ENCODE measurements at regions not wholly inside any gene's neighbourhood (a gene's known extent, or its start where the extent isn't known, plus 50 kb on each side); places are given as distances from the start of the nearest gene placed in this dataset.

GRCh38 chr6:123747515-123747914, 56.1 kb upstream of the NKAIN2 start:
- Histone ChIP-seq H3K4me2 (ENCODE audit: low read length) (no peak overlapping the region), H3K79me2 (no peaks in the 10 kb centered on the region), H3K9me3 (ENCODE audit: control insufficient read depth, low read length) (no peaks in the 10 kb centered on the region), H3K27me3 (ENCODE audit: control insufficient read depth, insufficient read depth, low read length) (no peaks in the 10 kb centered on the region), H3K9ac (no peak overlapping the region), H3K4me3 (ENCODE audit: low read depth, low read length) (no peak overlapping the region), H3K36me3 (ENCODE audit: control insufficient read depth, insufficient read depth, low read length) (no peaks in the 10 kb centered on the region), H2AFZ (no peak overlapping the region), H3K27ac (no peak overlapping the region), H3K4me1 (no peaks in the 10 kb centered on the region)
- no peak for TF ChIP-seq CTCF (IDR thresholded peaks at IDR 0.05)

DNA sequence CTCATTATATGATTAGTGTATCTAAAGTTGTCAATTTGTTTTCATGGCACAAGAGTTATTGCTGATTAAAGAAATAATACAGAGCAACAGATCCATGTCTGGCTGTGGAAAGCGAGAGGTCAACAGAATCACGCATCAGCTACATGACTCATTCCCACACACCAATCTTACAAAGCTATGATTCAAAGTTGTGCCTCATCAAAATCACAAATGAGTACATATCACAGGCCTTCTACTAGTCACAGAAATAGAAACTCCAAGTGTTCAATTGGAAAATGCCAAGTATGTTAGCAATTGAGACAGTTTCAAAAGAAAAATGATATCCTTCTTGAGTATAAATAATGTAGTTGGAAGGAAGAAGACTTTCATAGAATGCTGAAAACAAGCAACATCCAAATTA, 57.8 kb upstream of the NKAIN2 start:
- no peak for TF ChIP-seq CTCF (IDR thresholded peaks at IDR 0.05)
- Histone ChIP-seq H2AFZ (no peak overlapping the region), H3K27ac (no peak overlapping the region), H3K9me3 (ENCODE audit: control insufficient read depth, low read length) (no peaks in the 10 kb centered on the region), H3K4me2 (ENCODE audit: low read length) (no peak overlapping the region), H3K4me1 (no peaks in the 10 kb centered on the region), H3K27me3 (ENCODE audit: control insufficient read depth, insufficient read depth, low read length) (no peaks in the 10 kb centered on the region), H3K9ac (no peak overlapping the region), H3K79me2 (no peaks in the 10 kb centered on the region), H3K36me3 (ENCODE audit: control insufficient read depth, insufficient read depth, low read length) (no peaks in the 10 kb centered on the region), H3K4me3 (ENCODE audit: low read depth, low read length) (no peak overlapping the region)

DNA sequence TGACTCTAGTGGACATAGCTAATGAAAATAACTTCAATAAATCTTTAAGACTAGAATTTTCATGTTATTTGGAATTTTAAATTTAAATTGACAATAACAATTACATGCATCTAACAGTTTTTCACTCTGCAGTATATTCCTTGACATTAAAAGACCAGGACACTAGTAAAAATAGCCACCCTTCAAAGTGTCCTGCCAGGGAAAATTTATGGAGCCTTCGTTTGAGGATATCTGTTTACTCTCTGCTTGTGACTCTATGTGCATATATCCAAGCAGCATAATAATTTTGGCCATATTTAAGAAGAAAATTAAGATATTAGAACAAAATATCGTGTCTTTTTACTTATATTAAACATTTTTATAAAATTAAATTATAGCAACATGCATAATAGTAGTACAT, 58.8 kb upstream of the NKAIN2 start:
- no peaks in the 10 kb centered on the region for H3K27me3 ChIP-seq (ENCODE audit: control insufficient read depth, insufficient read depth, low read length)
- H3K79me2 ChIP-seq = no peaks in the 10 kb centered on the region
- no peak overlapping the region for H3K9ac ChIP-seq

GRCh38 chr6:123742626-123743025, 61.0 kb upstream of the NKAIN2 start:
- Histone ChIP-seq H3K4me2 (ENCODE audit: low read length) (no peak overlapping the region), H3K27me3 (ENCODE audit: control insufficient read depth, insufficient read depth, low read length) (no peaks in the 10 kb centered on the region), H3K27ac (no peak overlapping the region), H3K79me2 (no peaks in the 10 kb centered on the region), H2AFZ (no peak overlapping the region), H3K4me1 (no peaks in the 10 kb centered on the region), H3K4me3 (ENCODE audit: low read depth, low read length) (no peak overlapping the region), H3K36me3 (ENCODE audit: control insufficient read depth, insufficient read depth, low read length) (no peaks in the 10 kb centered on the region), H3K9ac (no peak overlapping the region), H3K9me3 (ENCODE audit: control insufficient read depth, low read length) (no peaks in the 10 kb centered on the region)
- no peak for TF ChIP-seq CTCF (IDR thresholded peaks at IDR 0.05)

More for the DNA sequence above, 58.8 kb upstream of the NKAIN2 start:
- no peaks in the 10 kb centered on the region for H3K36me3 ChIP-seq (ENCODE audit: control insufficient read depth, insufficient read depth, low read length)
- H3K4me2 ChIP-seq (ENCODE audit: low read length) = no peak overlapping the region
- H2AFZ ChIP-seq = no peak overlapping the region
- H3K9me3 ChIP-seq (ENCODE audit: control insufficient read depth, low read length) = no peaks in the 10 kb centered on the region
- TF ChIP-seq CTCF (IDR thresholded peaks at IDR 0.05) = no peak
- H3K27ac ChIP-seq = no peak overlapping the region
- no peak overlapping the region for H3K4me3 ChIP-seq (ENCODE audit: low read depth, low read length)
- H3K4me1 ChIP-seq = no peaks in the 10 kb centered on the region

DNA sequence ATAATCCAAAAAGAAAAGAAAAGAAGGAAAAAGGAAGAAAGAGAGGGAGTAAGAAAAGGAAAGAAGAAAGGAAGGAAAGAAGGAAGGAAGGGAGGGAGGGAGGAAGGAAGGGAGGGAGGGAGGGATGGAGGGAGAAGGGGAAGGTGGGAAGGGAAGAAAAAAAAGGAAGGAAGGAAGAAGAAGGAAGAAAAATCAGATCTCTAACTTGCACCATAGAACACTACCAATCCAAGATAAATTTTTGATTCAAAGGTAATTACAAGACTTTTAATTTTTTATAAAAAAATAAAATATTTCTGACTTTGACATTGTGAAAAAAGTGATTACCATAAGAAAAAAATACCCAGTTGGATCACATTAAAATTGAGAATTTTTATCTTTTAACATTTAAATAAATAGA, 70.5 kb upstream of the NKAIN2 start:
- Histone ChIP-seq H2AFZ (no peak overlapping the region), H3K27ac (no peak overlapping the region), H3K36me3 (ENCODE audit: control insufficient read depth, insufficient read depth, low read length) (no peaks in the 10 kb centered on the region), H3K9me3 (ENCODE audit: control insufficient read depth, low read length) (no peaks in the 10 kb centered on the region), H3K27me3 (ENCODE audit: control insufficient read depth, insufficient read depth, low read length) (no peaks in the 10 kb centered on the region), H3K4me3 (ENCODE audit: low read depth, low read length) (no peak overlapping the region), H3K79me2 (no peaks in the 10 kb centered on the region), H3K9ac (no peak overlapping the region), H3K4me2 (ENCODE audit: low read length) (no peak overlapping the region), H3K4me1 (no peaks in the 10 kb centered on the region)
- no peak for TF ChIP-seq CTCF (IDR thresholded peaks at IDR 0.05)
